OCI-LY3 (cell line): ENCODE measurements at regions not wholly inside any gene's neighbourhood (a gene's known extent, or its start where the extent isn't known, plus 50 kb on each side); places are given as distances from the start of the nearest gene placed in this dataset.

Experiments used
- CTCF ChIP-seq: fragments of 200-600, 300-600 bp; sonication (generic); IDR thresholded peaks from 2 replicates; pipeline ENCODE4 v1.5.1; 2014; ENCODE audit warnings: antibody characterized with exemption, low read length, low read depth
- EZH2phosphoT487 ChIP-seq: fragments of 200-600 bp; shearing (Covaris generic); IDR thresholded peaks from 2 replicates; pipeline ENCODE4 v1.6.1; 2018; ENCODE audit warnings: antibody characterized with exemption, mixed run types, low read depth

GRCh38 chr5:120229036-120229435 lies 235.1 kb upstream of the PRR16 start:
- TF ChIP-seq CTCF (no peak), EZH2phosphoT487 (no peak)
